GM21717 (cell line): ENCODE measurements at regions not wholly inside any gene's neighbourhood (a gene's known extent, or its start where the extent isn't known, plus 50 kb on each side); places are given as distances from the start of the nearest gene placed in this dataset.

Experiments used
- ATAC-seq: cut with Tn5 transposase; IDR thresholded peaks from one replicate; pipeline ENCODE4 v1.9.1; 2021; ENCODE audit warnings: mild to moderate bottlenecking, moderate library complexity; ENCODE audit not compliant: unreplicated experiment

DNA sequence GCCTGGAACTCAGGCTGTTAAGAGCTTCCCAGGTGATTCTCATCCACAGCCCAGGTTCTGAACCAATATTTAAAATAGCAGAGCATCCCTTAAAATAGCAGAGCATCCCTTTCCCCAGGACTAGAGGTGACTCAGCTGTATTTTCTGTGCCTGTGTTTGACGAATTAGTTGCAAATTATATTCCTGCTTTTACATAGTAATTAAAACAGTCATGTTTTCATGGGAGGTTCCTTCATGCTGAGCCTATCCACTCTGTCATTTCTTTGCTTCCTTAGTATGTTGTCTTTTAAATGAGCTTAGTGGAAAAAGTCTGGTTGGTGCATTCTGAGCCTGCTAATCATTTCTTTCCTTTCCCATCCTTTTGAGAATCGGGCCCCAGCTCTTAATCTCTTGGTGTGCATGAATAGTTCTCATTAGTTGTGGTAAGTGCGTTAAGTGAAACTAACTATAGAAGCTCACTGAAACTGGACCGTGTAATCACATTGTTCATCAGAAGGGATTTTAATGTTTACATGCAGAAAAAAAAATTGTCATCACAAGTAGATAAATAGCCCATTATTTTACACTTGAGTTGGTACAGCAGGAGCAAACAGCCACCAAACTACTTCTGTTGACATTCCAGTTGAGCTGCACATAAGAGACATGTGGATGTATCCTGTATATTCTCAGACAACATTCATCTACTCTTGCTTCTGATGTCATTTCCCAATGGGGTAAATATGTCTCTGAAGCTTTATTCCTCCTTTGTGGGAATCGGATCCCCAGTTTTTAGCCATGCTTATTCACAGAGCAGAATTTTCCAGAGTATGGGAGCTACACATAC is 596.9 kb upstream of the WWC1 start:
- ATAC-seq: no peak

DNA sequence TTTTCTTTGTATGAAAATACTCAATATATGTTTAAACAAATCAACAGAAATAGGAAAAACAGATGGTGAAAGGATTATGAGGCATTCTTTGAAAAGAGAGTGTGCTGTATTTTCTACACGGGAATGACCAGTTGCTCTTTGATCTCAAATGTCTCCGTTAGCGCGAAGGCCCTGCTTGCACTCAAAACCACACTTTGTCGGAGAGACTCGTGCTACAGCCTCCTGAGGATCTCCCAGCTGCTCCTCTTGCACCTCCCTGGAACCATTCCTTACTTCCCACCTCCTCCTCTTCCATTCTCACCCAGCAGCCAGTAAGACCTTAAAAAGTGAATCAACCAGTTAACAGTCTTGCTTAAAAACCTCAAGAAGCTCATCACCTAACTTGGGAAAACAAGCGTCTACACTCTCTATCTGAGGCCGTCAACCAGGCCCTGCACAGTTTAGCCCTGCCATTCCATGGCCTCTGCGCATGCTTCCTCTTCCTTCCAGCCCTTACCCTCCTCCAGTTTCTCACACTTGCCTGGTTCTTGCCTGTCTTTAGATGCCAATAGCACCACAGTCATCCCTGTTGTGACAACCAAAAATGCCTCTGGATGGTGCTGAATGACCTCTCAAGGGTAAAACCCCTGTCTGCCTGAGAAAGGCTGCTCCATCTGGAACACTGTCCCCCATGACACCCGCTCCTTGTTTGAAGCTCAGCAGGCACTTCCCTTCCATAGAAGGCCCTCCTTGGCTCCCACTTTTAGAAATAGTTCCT is 594.7 kb upstream of the WWC1 start:
- no peak for ATAC-seq

GRCh38 chr5:167699432-167699831 is 592.0 kb upstream of the WWC1 start:
- peak; percentile 69 for ATAC-seq

DNA sequence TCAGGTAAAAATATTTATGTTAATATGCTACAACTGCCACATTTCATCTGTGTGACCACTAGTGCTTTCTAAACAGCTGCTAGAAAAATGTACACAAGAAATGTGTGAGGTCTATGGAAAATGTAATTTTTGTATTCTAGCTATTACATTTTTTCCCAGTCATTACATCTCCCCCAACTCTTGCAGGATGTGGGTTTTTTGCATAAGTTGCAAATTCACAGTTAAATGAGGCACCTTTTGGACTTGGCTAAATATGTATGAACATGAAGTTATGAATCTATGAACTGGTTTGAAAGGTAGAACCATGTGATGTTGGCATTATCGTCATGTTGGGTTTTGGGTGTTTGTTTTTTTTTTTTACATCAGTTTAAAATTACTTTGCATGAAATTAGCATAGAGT is 590.4 kb upstream of the WWC1 start:
- no peak for ATAC-seq

DNA sequence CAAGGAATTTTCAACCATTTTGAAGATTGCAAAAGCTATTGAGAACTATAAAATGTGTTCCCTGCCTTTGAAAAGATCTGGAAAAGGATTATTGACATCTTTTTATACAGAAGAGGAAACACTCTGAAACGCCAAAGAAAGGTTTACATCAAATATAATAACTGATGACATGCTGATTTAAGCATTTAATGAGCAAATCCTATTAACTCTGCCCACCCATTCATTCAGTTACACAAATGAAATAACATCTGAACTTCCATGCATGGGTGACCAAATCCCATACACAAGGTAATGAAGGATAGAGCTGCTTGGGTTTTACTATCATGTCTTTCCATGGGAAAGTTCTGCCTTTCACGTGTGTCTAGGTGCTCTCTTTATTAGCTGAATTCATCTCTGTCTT is 589.4 kb upstream of the WWC1 start:
- no peak for ATAC-seq

GRCh38 chr5:167708449-167708848 is 583.0 kb upstream of the WWC1 start:
- no peak for ATAC-seq

DNA sequence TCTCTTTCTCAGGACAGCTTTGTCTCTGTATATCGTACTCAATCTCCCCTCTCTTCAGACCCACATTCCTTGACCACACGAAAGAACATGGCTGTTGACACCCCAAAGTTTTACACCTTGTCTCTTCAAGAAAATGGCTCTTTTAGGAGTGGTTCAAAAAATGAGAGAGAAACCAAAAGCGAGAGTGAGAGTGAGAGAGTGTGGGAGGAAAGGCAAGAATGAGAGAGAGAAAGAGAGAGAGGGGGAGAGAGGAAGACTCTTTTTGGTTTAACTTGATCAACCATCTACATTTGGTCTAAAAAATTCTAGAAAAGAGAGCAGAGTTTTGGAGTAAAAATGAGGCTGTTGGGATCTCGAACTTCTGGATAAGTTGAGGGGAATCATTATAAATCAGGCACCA is 581.8 kb upstream of the WWC1 start:
- ATAC-seq: peak; percentile 84

- no peak for ATAC-seq
These were observed 580.9 kb upstream of the WWC1 start for GRCh38 chr5:167710444-167711073.

- ATAC-seq: no peak
These were observed 578.4 kb upstream of the WWC1 start for GRCh38 chr5:167712986-167713585.

GRCh38 chr5:167713896-167714295 is 577.5 kb upstream of the WWC1 start:
- no peak for ATAC-seq

GRCh38 chr5:167716126-167716775 is 575.2 kb upstream of the WWC1 start:
- ATAC-seq: no peak

DNA sequence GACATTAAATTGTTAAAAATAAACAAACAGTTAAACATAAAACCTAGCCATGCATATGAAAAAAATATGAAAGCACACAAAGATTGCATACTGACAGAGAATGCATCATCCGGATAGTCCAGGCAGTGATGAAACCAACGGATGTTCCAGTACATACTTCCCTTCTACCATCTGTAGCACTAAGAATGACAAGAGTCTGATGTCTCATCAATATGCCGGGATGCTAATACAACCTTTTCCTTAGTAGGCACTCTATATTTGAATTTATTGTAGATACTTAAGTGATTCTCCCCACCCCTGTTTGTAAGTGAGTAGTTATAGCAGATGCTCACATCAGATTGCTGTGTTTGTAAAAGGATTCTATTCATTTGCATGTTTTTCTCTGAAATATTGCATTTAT is 571.2 kb upstream of the WWC1 start:
- ATAC-seq: no peak

DNA sequence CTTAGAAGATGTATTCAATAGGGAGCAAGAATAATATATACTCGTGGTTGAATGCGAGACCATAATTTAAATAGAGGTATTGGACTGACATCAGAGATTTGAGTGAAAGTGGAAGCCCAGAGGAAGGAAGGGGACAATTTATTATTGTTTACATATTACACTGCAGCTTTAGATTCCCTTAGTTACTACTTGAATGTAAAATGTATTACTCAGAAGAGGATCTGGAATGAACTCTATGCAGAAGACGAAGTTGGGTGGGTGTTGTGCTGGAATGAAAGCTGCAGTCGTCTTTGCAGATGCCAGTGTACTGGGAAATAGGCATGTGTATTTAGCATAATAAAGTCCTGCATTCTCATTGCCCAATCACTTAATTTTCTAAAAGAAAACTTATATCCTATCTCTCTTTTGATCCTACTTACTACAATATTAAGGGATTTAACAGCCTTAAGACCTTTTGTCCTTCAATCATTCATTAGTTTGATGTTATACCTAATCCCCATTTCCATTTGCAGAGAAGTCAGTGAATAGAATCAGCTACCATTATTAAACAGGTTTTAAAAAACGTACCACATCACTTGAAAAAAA is 570.7 kb upstream of the WWC1 start:
- no peak for ATAC-seq

DNA sequence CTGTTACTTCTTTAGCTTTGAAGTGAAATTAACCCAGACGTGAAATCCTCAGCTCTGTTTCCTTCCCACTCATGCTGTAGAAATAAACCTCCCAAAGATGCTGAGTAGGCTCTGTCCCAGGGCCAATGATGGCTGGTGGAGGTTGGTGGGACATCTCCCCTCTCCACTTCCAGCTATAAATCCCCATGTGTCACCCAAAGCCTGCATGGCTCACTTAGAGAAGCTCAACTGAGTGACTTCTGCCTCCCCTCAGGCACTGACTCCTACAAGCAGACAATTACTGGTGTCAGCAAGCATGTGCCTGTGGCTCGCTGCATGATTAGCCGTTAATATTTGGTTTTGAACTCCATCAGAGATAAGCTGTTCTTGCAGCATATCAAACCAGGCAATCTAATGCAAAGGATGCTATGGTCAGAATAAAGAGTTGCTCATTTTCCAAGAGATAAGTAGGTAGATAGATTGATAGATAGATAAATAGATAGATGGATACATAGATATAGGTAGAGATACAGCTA is 569.5 kb upstream of the WWC1 start:
- ATAC-seq: no peak

DNA sequence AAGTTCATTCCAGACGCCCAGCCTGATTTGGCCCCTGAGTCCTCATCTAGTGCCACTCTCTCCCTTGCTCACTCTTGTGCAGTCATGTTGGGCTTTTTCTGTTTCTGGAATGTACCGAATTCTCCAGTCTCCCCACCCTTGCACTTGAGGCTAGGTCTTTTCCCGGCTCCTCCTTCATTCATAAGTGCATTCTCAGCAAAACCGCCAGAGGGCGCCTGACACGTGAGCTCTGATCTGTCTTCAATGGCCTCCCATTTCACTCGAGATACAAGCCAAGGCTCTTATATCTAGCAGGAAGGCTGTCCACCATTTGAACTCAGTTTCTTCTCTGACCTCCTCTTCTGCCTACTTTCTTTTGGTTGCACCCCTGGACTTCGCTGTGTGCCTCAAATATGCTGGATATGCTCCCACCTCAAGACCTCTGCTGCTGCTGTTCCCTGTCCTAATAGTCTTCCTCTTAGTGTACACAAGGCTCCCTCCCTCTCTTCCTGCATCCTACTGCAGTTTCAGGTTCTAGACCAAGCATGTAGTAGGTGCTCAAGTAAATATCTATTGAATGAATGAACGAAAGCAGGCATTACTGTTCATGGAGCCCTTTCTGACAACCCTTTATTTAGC is 568.1 kb upstream of the WWC1 start:
- peak; percentile 98 for ATAC-seq

- ATAC-seq: no peak
These were observed 566.2 kb upstream of the WWC1 start for GRCh38 chr5:167725264-167725663.

GRCh38 chr5:167725741-167726140 is 565.7 kb upstream of the WWC1 start:
- no peak for ATAC-seq

DNA sequence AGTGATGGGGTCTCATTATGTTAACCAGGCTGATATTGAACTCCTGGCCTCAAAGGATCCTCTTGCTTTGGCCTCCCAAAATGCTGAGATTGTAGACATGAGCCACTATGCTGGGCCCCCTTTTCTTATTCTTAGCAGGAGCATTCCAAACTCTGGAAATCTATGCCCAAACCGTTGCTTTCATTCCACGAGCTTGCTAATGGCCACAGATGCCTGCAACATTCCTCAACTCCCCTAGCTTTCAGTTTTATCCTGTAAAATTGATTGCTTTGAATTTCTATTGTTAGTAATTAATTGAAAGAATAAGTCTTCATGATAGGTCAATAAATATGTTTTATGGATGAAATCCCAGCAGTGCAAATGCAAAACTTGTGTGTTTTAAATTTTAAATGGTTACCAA is 564.8 kb upstream of the WWC1 start:
- no peak for ATAC-seq

- ATAC-seq: no peak
These were observed 561.3 kb upstream of the WWC1 start for GRCh38 chr5:167730121-167730520.

DNA sequence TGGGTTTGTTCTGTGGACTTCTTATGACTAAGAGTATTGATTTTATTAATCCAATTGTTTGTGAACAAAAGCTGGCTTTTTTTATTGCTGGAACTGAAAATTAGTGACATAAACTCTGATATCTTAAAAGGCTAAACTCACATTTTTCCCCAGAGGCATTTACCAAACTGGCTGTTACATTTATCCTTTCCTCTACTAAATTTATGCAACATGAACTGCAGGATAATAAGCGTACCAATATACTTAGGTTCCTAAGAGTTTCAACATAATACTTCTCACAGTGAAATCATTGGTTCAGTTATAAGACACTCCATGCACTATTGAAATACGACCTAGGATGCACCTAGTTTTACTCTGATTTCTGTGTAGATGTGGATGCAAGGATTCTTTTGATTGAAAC is 560.8 kb upstream of the WWC1 start:
- ATAC-seq: no peak
